GM18873 (cell line): ENCODE measurements at regions not wholly inside any gene's neighbourhood (a gene's known extent, or its start where the extent isn't known, plus 50 kb on each side); places are given as distances from the start of the nearest gene placed in this dataset.
"Not testable (repeated sequence)": the region's sequence is repeated elsewhere in the genome, so short reads cannot be mapped to it uniquely, and the experiment has no call there.

ENCODE experiments used
- ATAC-seq: cut with Tn5 transposase; IDR thresholded peaks from one replicate; pipeline ENCODE4 v1.9.1; 2021; ENCODE audit warnings: mild to moderate bottlenecking, moderate library complexity, moderate number of reproducible peaks; ENCODE audit not compliant: unreplicated experiment, low FRiP score

GRCh38 chr4:59400334-59400733 is 1799.8 kb upstream of the ADGRL3 start:
- no peak for ATAC-seq

- no peak for ATAC-seq
These were observed 1790.5 kb upstream of the ADGRL3 start for GRCh38 chr4:59409647-59410046.

GRCh38 chr4:59412739-59413138 is 1787.4 kb upstream of the ADGRL3 start:
- no peak for ATAC-seq

- ATAC-seq = no peak
These were observed 1744.4 kb upstream of the ADGRL3 start for GRCh38 chr4:59455751-59456150.

- no peak for ATAC-seq
These were observed 1742.5 kb upstream of the ADGRL3 start for GRCh38 chr4:59457576-59457975.

GRCh38 chr4:59484944-59485343 is 1715.2 kb upstream of the ADGRL3 start:
- no peak for ATAC-seq

GRCh38 chr4:59500103-59500502 is 1700.0 kb upstream of the ADGRL3 start:
- ATAC-seq = no peak

- ATAC-seq = no peak
These were observed 1696.4 kb upstream of the ADGRL3 start for GRCh38 chr4:59503731-59504130.

GRCh38 chr4:59511809-59512208 is 1688.3 kb upstream of the ADGRL3 start:
- ATAC-seq = not testable (repeated sequence)

GRCh38 chr4:59517007-59517406 is 1683.1 kb upstream of the ADGRL3 start:
- ATAC-seq = no peak

GRCh38 chr4:59518005-59518823 is 1681.9 kb upstream of the ADGRL3 start:
- no peak for ATAC-seq

- no peak for ATAC-seq
These were observed 1674.2 kb upstream of the ADGRL3 start for GRCh38 chr4:59525885-59526284.

- peak; percentile 73 for ATAC-seq
These were observed 1664.6 kb upstream of the ADGRL3 start for GRCh38 chr4:59535541-59535940.

GRCh38 chr4:59536428-59536827 is 1663.7 kb upstream of the ADGRL3 start:
- ATAC-seq = no peak

GRCh38 chr4:59537246-59537886 is 1662.8 kb upstream of the ADGRL3 start:
- ATAC-seq = no peak

- no peak for ATAC-seq
These were observed 1660.7 kb upstream of the ADGRL3 start for GRCh38 chr4:59539401-59539800.

GRCh38 chr4:59540311-59540710 is 1659.8 kb upstream of the ADGRL3 start:
- ATAC-seq = no peak

GRCh38 chr4:59553063-59553720 is 1646.9 kb upstream of the ADGRL3 start:
- ATAC-seq = peak; percentile 99

GRCh38 chr4:59553721-59554091 is 1646.4 kb upstream of the ADGRL3 start:
- no peak for ATAC-seq

GRCh38 chr4:59556191-59556590 is 1643.9 kb upstream of the ADGRL3 start:
- ATAC-seq = not testable (repeated sequence)

GRCh38 chr4:59560141-59560648 is 1639.9 kb upstream of the ADGRL3 start:
- not testable (repeated sequence) for ATAC-seq
